Thyroid gland (tissue), 4 donors: ENCODE measurements at regions not wholly inside any gene's neighbourhood (a gene's known extent, or its start where the extent isn't known, plus 50 kb on each side); places are given as distances from the start of the nearest gene placed in this dataset.

Source experiments
- DNase-seq, 2 donors: peaks; one replicate each; pipeline ENCODE4 v3.0.0-alpha.2; 2019
- H3K27ac ChIP-seq, 3 donors: fragments of 200-600 bp; sonication (generic); 1 replicate in 2 of 3; 2 replicates in 1 of 3; pipeline ENCODE4 v1.5.1; 2016 to 2019; ENCODE audit warnings: mild to moderate bottlenecking in 1 of 3, moderate library complexity in 1 of 3
- H3K27me3 ChIP-seq: fragments of 200-600 bp; sonication (generic); one replicate; pipeline ENCODE4 v1.5.1; 2019
- H3K36me3 ChIP-seq, 2 donors: fragments of 200-600 bp; sonication (generic); one replicate each; pipeline ENCODE4 v1.5.1; 2016 to 2019
- H3K4me1 ChIP-seq, 2 donors: fragments of 200-600 bp; sonication (generic); one replicate each; pipeline ENCODE4 v1.5.1; 2017 to 2019
- H3K4me3 ChIP-seq, 3 donors: fragments of 200-600 bp; sonication (generic); replicated peaks in 1 of 3; 1 replicate in 2 of 3; 2 replicates in 1 of 3; pipeline ENCODE4 v1.5.1; 2016; ENCODE audit warnings: mild to moderate bottlenecking in 1 of 3
- H3K9me3 ChIP-seq: fragments of 200-600 bp; sonication (generic); one replicate; pipeline ENCODE4 v1.5.1; 2017
- POLR2A ChIP-seq, 2 donors: fragments of 450-650 bp; IDR thresholded peaks; one replicate each; pipeline ENCODE4 v1.6.1; 2017; ENCODE audit warnings: antibody characterized with exemption in 2 of 2, mild to moderate bottlenecking in 2 of 2, moderate library complexity in 1 of 2
- WGBS, 2 donors: methylation state at CpG; one replicate each; pipeline ENCODE4 v1.1.5; 2017; 5-methylcytosine and 5-hydroxymethylcytosine counted together
- intact Hi-C: fragments of 100-400 bp; cut with DNase I; formaldehyde crosslinking; loops from one replicate; pipeline ENCODE4 v1.15.1; 2023
- TF ChIP-seq, protein P1 (sequence below), 6 experiments: fragments of 200-600 bp in 3 of 6; fragments of 450-650 bp in 3 of 6; sonication (generic) in 3 of 6; IDR thresholded peaks; one replicate each; pipeline ENCODE4 v1.5.1; 2016 to 2019; ENCODE audit warnings: antibody characterized with exemption in 6 of 6, mild to moderate bottlenecking in 2 of 6, inconsistent platforms in 1 of 6, moderate library complexity in 1 of 6

DNA sequence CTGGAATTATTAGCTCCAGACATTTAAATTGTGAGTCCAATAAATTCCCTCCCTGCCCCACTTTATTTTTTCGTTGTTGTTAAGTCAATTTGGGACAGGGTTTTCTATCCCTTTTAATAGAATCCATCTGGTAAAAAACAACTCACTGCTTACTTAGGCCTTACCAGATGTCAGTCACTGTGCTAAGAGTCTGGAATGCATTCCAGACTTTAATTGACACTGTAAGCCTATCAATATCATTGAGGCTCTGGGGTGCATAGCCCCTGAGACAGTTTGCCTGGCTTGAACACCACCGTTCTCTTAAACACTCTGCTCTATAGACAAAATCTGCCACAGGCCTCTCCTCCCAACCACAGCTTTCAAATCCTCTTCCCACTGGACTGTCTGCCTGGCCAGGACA, 175.9 kb downstream of the NSG2 start:
- Histone ChIP-seq H3K9me3 (no peaks in the 10 kb centered on the region), H3K36me3 (no peaks in the 10 kb centered on the region), H3K27ac (no peak overlapping the region), H3K4me1 (no peaks in the 10 kb centered on the region), H3K4me3 (no peak overlapping the region), H3K27me3 (no peaks in the 10 kb centered on the region)
- DNase-seq, result no peak
- intact Hi-C loops, result no loop called here
- 52 to 62% methylated on average over 2 of the region's 2 CpGs for WGBS, 2 donors
- TF ChIP-seq POLR2A (IDR thresholded peaks at IDR 0.05), result no peak
- TF ChIP-seq, protein P1, sequence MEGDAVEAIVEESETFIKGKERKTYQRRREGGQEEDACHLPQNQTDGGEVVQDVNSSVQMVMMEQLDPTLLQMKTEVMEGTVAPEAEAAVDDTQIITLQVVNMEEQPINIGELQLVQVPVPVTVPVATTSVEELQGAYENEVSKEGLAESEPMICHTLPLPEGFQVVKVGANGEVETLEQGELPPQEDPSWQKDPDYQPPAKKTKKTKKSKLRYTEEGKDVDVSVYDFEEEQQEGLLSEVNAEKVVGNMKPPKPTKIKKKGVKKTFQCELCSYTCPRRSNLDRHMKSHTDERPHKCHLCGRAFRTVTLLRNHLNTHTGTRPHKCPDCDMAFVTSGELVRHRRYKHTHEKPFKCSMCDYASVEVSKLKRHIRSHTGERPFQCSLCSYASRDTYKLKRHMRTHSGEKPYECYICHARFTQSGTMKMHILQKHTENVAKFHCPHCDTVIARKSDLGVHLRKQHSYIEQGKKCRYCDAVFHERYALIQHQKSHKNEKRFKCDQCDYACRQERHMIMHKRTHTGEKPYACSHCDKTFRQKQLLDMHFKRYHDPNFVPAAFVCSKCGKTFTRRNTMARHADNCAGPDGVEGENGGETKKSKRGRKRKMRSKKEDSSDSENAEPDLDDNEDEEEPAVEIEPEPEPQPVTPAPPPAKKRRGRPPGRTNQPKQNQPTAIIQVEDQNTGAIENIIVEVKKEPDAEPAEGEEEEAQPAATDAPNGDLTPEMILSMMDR (IDR thresholded peaks at IDR 0.05), result no peak

DNA sequence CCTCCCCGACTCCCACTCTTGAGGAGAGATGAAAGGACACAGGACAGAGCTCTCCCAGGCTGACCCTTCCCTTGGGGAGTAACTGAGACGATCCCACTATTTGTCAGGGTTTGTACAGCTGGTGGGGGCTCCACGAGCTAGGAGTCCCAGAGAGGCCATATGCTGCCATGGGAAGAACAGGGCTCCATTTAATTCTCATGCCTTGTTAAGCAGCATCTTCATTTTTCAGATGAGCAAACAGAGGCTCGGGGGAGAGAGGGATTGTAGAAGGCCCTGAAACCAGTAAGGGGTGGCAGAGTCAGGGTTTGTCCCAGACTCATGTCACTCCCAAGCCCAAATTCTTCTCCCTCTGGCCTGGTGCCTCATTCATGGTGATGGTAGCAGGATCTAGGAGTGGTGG, 176.4 kb downstream of the NSG2 start:
- DNase-seq, result no peak
- Histone ChIP-seq H3K4me1 (no peaks in the 10 kb centered on the region), H3K4me3 (no peak overlapping the region), H3K27me3 (no peaks in the 10 kb centered on the region), H3K9me3 (no peaks in the 10 kb centered on the region), H3K27ac (no peak overlapping the region), H3K36me3 (no peaks in the 10 kb centered on the region)
- WGBS, 2 donors, result 77 to 80% methylated on average over 4 of the region's 4 CpGs
- intact Hi-C loops, result no loop called here
- no peak for TF ChIP-seq POLR2A (IDR thresholded peaks at IDR 0.05)
- TF ChIP-seq, protein P1 (IDR thresholded peaks at IDR 0.05), result no peak

DNA sequence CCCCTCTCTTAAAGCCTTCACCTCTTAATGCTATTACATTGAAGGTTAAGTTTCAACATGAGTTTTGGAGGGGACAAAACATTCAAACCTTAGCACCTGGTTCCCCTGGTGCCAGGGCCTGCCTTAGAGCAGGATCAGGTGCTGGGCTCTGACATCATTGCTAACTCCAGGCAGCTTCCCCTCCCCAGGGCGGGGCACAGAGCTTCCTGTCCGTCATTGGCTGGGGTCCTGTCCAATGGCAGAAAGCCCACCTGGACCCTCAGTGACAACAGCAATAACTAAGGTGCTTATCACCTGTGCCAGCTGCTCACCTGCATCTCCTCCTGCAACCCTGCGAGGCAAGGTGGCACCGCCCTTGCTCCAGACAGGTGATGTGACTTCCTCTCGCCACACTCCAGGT, 177.4 kb downstream of the NSG2 start:
- TF ChIP-seq, protein P1 (IDR thresholded peaks at IDR 0.05), result no peak
- no peak for TF ChIP-seq POLR2A (IDR thresholded peaks at IDR 0.05)
- 80 to 83% methylated on average over 2 to 3 of the region's 5 CpGs for WGBS, 2 donors
- Histone ChIP-seq H3K4me3 (no peak overlapping the region), H3K27me3 (no peaks in the 10 kb centered on the region), H3K36me3 (no peaks in the 10 kb centered on the region), H3K4me1 (no peaks in the 10 kb centered on the region), H3K27ac (no peak overlapping the region), H3K9me3 (no peaks in the 10 kb centered on the region)
- DNase-seq, result no peak
- intact Hi-C loops, result no loop called here

DNA sequence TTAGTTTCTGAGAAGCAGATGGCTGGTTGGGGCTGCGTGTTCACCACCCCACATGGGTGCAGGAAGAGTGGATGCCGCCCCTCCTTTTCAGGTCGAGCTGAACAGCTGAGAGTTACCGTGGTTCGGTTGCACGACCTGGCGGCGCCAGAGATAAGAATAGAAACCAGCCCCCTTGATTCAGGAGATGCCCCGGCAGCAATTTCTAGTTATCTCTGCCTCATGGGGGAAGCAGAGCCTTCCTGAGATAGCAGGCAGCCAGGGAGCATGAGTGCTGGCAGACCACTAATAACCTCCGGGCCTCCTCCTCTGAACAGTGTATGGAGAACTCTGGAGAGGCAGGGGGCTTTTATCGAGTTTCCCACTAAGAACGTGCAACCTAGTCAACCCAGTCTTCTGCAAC, 177.8 kb downstream of the NSG2 start:
- no peak for DNase-seq
- Histone ChIP-seq H3K4me3 (no peak overlapping the region), H3K27me3 (no peaks in the 10 kb centered on the region), H3K36me3 (no peaks in the 10 kb centered on the region), H3K9me3 (no peaks in the 10 kb centered on the region), H3K27ac (no peak overlapping the region), H3K4me1 (no peaks in the 10 kb centered on the region)
- intact Hi-C loops, result no loop called here
- no peak for TF ChIP-seq POLR2A (IDR thresholded peaks at IDR 0.05)
- TF ChIP-seq, protein P1 (IDR thresholded peaks at IDR 0.05), result no peak
- 66 to 75% methylated on average over 12 of the region's 12 CpGs for WGBS, 2 donors

DNA sequence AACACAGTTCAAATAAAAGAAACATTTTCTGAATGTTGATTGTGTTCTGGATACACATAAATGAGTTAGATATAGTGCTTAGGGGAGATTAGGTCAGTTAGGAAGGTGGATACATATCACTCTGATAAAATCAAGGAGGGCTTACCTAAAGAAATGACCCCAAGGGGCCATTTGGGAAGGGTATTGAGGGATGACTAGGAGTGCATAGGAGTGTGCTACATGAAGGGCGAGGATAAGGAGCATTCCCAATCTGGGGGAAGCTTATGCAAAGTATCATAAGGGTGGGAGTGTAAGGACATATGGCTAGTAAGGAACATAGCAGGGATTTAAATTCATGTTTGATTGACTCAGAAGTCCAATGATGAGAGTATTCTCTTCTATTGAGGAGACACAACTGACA, 183.6 kb downstream of the NSG2 start:
- Histone ChIP-seq H3K27ac (no peak overlapping the region), H3K9me3 (no peaks in the 10 kb centered on the region), H3K4me3 (no peak overlapping the region), H3K36me3 (no peaks in the 10 kb centered on the region), H3K27me3 (no peaks in the 10 kb centered on the region), H3K4me1 (no peaks in the 10 kb centered on the region)
- WGBS, 2 donors, result 37 to 94% methylated on average over 1 of the region's 1 CpG
- DNase-seq, result no peak
- intact Hi-C loops, result no loop called here
- no peak for TF ChIP-seq POLR2A (IDR thresholded peaks at IDR 0.05)
- TF ChIP-seq, protein P1 (IDR thresholded peaks at IDR 0.05), result no peak
